ENCODE measurements at regions not wholly inside any gene's neighbourhood (a gene's known extent, or its start where the extent isn't known, plus 50 kb on each side); places are given as distances from the start of the nearest gene placed in this dataset.
"Not testable (repeated sequence)": the region's sequence is repeated elsewhere in the genome, so short reads cannot be mapped to it uniquely, and the experiment has no call there.

DNA sequence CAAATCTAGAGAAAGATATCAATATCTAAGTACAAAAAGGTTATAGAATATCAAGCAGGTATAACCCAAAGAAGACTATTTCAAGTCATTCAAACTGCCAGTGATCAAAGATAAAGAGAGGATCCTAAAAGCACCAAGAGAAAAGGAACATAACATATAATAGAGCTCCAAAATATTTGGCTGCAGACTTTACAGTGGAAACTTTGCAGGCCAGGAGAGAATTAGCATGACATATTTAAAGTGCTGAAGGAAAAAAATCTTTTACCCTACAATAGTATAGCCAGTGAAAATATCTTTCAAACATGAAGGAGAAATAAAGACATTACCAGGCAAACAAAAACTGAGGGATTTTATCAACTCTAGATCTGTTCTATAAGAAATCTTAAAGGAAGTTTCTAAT, 254.3 kb upstream of the ARHGEF26 start:
- DNase-seq: no peak

DNA sequence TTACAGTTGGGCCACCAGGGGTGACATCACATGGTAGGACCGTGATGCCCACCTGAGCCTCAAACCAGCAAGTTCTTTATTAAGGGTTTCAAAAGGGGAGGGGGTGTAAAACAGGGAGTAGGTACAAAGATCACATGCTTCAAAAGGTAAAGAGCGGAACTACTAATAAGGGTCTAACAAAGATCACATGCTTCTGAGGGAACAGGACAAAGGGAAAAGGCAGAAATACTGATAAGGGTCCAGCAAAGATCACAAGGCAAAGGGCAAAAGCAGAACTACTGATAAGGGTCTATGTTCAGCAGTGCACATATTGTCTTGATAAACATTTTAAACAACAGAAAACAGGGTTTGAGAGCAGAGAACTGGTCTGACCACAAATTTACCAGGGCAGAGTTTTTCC, 246.8 kb upstream of the ARHGEF26 start:
- DNase-seq: not testable (repeated sequence)

- DNase-seq: no peak
Observed at GRCh38 chr3:153880493-153880892, 240.7 kb upstream of the ARHGEF26 start.

GRCh38 chr3:153881201-153881600, 240.0 kb upstream of the ARHGEF26 start:
- DNase-seq: no peak

GRCh38 chr3:153885359-153885758, 235.8 kb upstream of the ARHGEF26 start:
- no peak for DNase-seq

DNA sequence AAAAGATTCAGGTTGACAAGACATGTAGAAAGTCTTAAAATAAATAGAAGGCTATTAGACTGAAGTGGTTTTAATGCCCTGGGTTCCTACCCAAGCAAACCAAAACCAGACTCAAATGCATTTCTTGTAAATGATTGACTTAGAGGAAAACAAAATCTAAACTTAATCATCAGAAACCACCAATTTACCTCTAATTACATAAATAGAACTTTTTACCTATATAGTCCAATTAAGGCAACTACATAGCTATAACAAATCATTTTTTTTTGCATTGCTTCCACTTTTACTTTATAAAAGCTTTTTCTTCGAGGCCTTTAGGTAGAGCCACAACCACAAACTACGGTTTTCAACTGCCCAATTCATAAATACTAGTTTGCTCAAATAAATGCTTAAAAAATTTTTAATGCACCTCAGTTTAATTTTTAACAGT, 231.3 kb upstream of the ARHGEF26 start:
- DNase-seq: no peak

DNA sequence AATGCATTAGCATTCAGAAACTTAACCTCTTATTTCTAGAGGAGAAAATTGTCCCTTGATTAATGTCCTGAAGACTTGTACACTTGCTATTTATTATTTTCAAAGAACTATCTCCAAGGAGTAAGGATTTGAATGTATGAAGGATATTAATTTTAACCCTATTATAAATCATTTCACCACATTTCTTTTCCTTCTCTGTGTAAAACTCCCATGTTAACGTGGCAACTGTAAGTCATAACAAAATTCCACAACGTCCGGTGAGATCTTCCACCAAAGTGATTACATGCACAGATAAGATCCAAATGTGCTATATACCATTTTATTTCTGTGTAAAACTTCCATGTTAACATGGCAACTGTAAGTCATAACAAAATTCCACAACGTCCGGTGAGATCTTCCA, 229.1 kb upstream of the ARHGEF26 start:
- no peak for DNase-seq

- DNase-seq: no peak
Observed at GRCh38 chr3:153894857-153895256, 226.3 kb upstream of the ARHGEF26 start.

- no peak for DNase-seq
Observed at GRCh38 chr3:153896197-153896596, 225.0 kb upstream of the ARHGEF26 start.

DNA sequence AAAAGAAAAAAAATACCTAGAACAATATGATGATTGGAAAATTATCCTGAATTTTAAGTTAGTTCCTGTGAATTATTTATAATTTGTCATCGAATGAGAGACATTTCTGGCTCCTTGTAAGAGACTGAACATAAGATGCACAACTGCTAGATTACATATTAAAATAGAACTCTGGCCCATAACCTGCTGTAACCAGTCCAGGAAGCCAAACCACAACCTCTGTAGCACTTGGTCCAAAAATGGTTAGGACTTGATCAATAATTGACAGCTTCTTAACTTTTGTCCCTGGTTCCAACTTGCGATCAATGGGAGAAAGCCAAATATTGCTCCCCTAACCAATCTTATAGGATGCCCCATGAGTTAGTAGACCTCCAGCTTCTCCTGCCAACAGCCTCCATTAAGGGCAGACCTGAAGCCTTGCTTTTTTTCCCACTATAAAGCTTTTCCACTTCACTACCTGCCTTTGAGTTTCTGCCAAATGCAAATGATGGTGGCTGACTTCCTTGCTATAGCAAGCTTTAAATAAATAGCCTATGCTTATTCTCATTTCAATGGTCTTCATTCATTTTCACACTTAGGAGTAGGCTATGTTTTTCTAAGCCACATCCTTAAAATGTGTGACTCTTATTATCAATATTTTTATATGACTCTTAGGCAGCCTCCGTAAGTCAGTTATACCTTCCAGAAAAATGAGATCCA, 224.0 kb upstream of the ARHGEF26 start:
- DNase-seq: no peak

DNA sequence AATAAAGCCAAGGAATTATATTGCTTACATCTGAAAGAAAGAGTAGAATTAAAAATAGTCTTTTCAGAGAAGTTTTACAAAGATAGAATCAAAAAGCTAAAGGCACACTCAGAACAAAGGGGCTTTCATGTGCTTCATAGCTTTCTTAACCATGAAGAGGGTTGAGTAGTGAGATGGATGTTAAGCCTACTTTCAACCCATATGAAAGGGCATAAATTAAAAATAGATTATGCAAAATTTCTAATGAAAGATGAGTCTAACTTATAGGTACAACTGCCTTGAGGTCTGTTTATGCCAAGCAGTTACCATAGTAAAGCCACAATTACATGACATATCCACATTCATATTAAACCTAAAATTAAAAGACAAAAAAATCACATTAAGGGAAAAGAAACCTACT, 223.3 kb upstream of the ARHGEF26 start:
- no peak for DNase-seq

- no peak for DNase-seq
Observed at GRCh38 chr3:153901152-153901551, 220.0 kb upstream of the ARHGEF26 start.

DNA sequence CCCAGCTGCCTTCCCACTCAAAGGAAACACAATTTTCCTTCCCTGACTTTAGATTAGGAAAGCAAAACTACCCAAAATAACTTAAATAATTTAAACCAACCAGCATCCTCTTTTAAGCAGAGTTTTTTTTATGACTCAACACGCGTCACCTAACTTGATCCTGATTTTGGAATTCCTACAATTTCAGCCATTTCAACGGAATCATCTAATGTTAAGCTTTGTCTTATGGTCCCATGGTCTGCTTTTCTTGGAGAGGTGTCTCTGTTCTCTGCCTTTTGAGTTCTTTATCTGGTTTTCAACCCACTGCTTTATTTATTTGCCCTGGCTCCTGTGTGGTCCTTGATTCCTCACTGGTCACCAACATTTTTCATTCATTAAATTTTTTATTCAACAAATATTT, 219.2 kb upstream of the ARHGEF26 start:
- no peak for DNase-seq

GRCh38 chr3:153903430-153903829, 217.8 kb upstream of the ARHGEF26 start:
- no peak for DNase-seq

DNA sequence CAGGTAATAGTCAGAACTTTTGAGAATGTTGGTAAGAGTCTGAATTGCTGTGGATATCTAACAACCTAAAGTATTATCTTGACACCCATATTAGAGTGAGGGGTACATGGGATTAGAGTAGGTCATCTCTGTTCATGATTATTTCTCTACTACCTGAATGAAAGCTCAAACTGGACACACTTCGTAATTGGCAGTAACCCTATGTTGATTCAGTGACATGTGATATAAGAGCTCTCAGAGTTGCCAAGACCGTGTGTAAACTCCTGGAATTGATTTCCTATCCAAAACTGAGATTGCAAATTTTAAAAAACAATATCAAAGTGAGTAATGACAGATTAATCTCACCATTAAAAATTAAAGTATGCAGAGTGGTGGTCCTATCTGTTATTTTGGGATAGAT, 214.8 kb upstream of the ARHGEF26 start:
- DNase-seq: no peak

GRCh38 chr3:153910387-153910786, 210.8 kb upstream of the ARHGEF26 start:
- no peak for DNase-seq

GRCh38 chr3:153911116-153911515, 210.1 kb upstream of the ARHGEF26 start:
- DNase-seq: no peak

DNA sequence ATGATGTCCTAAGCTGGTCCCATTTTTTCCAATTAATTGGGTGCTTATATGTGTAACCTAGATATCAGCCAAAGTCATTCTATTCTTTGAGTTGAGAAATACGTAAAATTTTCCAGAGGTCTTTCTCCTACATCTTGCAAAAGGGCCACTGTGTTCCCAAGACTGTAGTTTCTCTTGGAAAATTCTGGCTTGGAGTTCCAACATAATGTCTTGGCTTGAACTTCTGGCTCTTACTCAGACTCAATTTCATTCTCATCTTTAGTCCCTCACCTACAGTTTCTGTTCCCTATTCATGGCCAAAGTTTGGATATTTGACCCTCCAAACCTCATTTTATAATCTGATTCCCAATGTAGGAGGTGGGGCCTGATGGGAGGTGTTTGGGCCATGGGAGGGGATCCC, 201.4 kb upstream of the ARHGEF26 start:
- DNase-seq: no peak

- DNase-seq: no peak
Observed at GRCh38 chr3:153921826-153922225, 199.4 kb upstream of the ARHGEF26 start.

DNA sequence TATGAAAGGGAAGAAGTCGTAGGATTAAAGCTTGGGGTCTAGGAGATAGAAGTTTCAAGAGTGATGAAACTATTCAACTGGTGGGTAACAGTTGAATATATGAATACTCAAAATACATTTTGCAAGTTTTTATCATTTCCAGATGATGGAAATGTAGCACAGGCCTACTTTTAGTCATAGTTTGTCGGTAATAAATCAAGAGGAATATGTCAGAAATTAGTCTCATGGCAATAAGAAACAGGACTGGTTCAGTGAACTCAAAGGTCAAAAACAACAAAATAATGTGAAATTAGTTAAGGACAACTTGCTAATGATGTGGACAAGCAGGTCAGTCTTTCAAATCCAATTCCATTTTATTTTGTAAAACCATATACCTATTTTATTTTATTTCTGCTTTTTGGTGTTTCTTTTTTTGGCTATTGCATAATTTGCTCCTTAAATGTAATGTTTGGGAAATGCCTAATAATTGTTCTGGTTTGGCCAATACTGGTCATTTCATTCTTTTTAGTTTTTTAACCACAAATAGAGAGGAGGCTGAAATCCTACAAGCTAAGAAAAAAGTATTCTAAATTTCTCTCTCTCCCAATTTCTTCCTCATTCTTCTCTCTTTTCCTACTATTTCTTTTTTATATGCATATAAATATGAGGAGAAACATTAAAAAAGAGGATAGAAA, 195.2 kb upstream of the ARHGEF26 start:
- DNase-seq: no peak

- peak; percentile 44 for DNase-seq
Observed at GRCh38 chr3:153927107-153927506, 194.1 kb upstream of the ARHGEF26 start.

GRCh38 chr3:153928851-153929250, 192.3 kb upstream of the ARHGEF26 start:
- no peak for DNase-seq

- not testable (repeated sequence) for DNase-seq
Observed at GRCh38 chr3:153933481-153933880, 187.7 kb upstream of the ARHGEF26 start.

DNA sequence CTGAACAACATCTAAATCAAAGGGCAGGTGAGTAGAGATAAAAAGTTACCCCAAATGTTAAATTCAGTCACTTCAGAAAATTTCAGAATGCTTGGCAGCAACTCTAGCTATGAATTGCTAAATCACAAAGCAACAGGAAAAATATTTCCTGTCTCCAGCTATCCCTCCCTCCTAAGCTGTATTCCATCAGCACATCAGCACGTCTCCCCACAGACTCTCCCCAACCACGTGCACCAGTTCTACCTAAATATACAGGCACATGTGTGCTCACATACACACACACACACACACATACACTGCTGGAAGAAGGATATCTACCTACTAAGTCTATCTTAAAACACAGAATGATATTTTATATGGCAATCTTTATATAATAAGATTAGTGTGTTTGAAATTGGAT, 177.1 kb upstream of the ARHGEF26 start:
- DNase-seq: no peak

DNA sequence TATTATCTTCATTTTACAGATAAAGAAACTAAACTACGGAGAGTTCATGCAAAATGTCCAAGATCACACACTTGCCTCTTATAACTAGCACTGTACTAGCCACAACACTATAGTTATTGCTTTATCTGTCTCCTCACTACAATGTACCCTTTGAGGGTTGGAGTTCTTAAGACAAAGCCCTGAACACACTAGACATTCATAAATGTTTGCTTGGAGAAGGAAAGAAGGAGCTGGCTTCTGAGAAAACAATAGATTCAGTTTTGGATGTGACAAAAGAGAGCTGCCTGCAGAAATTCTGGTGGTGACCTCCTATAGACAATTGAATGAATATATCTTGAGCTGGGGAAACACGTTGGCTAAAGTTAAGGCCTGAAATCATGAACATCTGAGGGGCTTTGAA, 169.9 kb upstream of the ARHGEF26 start:
- no peak for DNase-seq

Data from NCI-H226 (cell line).